ENCODE measurements at regions not wholly inside any gene's neighbourhood (a gene's known extent, or its start where the extent isn't known, plus 50 kb on each side); places are given as distances from the start of the nearest gene placed in this dataset.

GRCh38 chr15:53305101-53305500 lies 454.4 kb downstream of the WDR72 start:
- no peak for DNase-seq (ENCODE audit: low spot score)
- no peak for TF ChIP-seq CTCF (IDR thresholded peaks at IDR 0.05; ENCODE audit: extremely low read depth, missing control alignments)

GRCh38 chr15:53297828-53298227 lies 461.6 kb downstream of the WDR72 start:
- no peak for TF ChIP-seq CTCF (IDR thresholded peaks at IDR 0.05; ENCODE audit: extremely low read depth, missing control alignments)
- DNase-seq (ENCODE audit: low spot score) = no peak

- no peak for TF ChIP-seq CTCF (IDR thresholded peaks at IDR 0.05; ENCODE audit: extremely low read depth, missing control alignments)
These were observed 462.9 kb downstream of the WDR72 start for GRCh38 chr15:53296603-53297002.

GRCh38 chr15:53295574-53295973 lies 463.9 kb downstream of the WDR72 start:
- TF ChIP-seq CTCF (IDR thresholded peaks at IDR 0.05; ENCODE audit: extremely low read depth, missing control alignments) = no peak
- no peak for DNase-seq (ENCODE audit: low spot score)

More at GRCh38 chr15:53296603-53297002, 462.9 kb downstream of the WDR72 start:
- DNase-seq (ENCODE audit: low spot score) = no peak

GRCh38 chr15:53288542-53288941 lies 470.9 kb downstream of the WDR72 start:
- no peak for TF ChIP-seq CTCF (IDR thresholded peaks at IDR 0.05; ENCODE audit: extremely low read depth, missing control alignments)
- DNase-seq (ENCODE audit: low spot score) = no peak

GRCh38 chr15:53274630-53275029 lies 484.5 kb upstream of the ONECUT1 start:
- TF ChIP-seq CTCF (IDR thresholded peaks at IDR 0.05; ENCODE audit: extremely low read depth, missing control alignments) = no peak
- DNase-seq (ENCODE audit: low spot score) = no peak

GRCh38 chr15:53272116-53272515 lies 482.0 kb upstream of the ONECUT1 start:
- TF ChIP-seq CTCF (IDR thresholded peaks at IDR 0.05; ENCODE audit: extremely low read depth, missing control alignments) = no peak
- DNase-seq (ENCODE audit: low spot score) = no peak
